GM13976 (cell line): ENCODE measurements at regions not wholly inside any gene's neighbourhood (a gene's known extent, or its start where the extent isn't known, plus 50 kb on each side); places are given as distances from the start of the nearest gene placed in this dataset.

Experiments
- DNase-seq: peaks from one replicate; pipeline ENCODE4 v3.0.0; 2012; ENCODE audit warnings: low spot score
- CTCF ChIP-seq: IDR thresholded peaks from 2 replicates; pipeline ENCODE4 v1.5.1; 2012; ENCODE audit warnings: borderline replicate concordance, mild to moderate bottlenecking; ENCODE audit not compliant: insufficient read depth; ENCODE audit errors: extremely low read depth, missing control alignments, control extremely low read depth
- in situ Hi-C: fragments of 300-500 bp; cut with MboI; formaldehyde crosslinking; loops from one replicate; pipeline ENCODE4 v1.12.0; 2022; ENCODE audit warnings: low sequenced_read_pairs, mixed read lengths, inconsistent platforms; ENCODE audit not compliant: unreplicated experiment

DNA sequence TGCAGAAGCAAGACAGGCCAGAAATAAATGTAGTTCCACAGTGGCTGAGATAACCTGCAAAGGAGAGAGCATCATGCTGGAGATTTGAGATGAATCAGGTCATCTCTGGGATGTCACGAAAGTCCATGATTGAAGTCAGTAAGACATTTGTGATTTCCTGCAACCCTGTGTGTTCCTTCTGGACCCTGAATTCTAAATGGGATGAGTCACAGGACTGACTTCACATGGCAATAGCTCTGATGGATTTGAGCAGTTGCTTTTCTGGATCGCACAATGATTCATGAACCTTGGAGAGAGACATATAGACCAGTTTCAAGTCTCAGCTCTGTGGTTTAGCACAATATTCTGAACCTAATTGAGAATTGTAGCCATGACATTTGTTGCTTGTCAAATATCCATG, 102.9 kb downstream of the TSN start:
- in situ Hi-C loops, result no loop called here
- DNase-seq, result no peak
- TF ChIP-seq CTCF, result no peak

DNA sequence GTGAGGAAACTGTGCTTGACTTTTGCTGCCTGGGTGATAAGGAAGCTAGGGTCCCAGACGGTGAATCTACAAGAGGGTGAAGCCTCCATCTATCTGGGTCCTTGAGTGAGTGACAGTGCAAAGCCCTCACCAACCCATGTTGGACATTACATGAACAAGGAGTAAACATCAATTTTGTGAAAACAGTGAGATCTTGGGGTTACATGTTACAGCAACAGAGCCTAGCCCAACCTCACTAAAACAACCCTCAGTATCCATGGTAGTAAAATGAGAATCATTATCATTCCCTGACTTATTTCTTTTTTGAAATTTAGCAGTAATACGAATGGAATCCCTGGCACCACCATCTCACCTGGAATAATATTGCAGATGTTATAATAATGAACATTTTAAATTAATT, 103.4 kb downstream of the TSN start:
- in situ Hi-C loops, result no loop called here
- DNase-seq, result no peak

DNA sequence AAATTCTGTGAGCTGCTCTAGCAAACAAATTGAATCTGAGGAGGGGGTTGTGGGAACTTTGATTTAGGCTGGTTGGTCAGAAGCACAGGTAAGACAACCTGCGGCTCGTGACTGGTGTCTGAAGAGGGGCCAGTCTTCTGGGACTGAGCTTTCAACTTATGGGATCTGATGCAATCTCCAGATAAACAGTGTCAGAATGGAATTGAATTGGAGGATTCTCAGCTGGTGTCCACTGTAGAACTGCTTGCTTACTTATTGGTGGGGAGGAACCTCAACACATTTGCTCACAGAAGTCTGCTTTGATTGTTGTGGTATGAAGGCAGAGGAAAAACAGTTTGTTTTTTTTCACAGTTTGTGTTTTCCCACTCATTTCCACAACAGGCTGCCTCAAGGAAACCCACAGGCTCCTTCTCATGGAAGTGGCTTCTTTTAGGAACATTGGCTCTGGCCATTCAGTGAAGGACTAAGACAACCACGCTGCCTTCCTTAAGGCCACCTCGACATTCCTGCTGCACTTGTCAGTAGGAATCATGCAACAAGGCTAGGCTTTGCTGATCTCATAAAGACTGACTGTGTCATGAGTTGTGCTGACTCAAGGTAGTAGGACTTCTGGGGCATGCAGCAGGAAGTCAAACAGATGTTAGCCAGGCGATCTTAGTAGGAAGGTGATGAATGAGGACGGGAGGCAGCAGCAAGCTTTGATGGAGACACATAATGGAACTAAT, 104.7 kb downstream of the TSN start:
- no peak for TF ChIP-seq CTCF
- in situ Hi-C loops, result no loop called here
- DNase-seq, result no peak

More for the DNA sequence above, 103.4 kb downstream of the TSN start:
- TF ChIP-seq CTCF, result no peak

DNA sequence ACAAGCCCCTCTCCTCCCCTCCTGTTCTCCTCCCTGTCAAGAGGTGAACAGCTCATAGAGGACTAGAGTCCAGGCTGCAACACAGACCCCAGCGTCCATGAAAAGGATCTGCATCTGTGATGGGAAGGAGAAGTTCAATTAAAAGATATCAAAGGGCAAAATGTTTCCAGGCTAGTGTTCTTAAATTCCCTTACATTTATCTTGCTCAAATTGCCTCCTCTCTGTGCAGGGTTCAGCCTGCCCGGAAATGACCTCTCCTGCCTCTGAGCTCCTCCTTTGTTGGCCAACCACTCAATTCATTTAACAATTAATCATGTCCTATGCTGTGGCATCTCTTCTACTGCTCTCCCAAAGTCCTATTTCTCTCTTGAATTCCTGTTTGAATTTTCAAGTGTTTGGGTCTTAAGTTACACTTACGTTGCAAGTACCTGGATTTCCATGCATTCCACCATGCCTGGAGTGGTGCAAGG, 105.3 kb downstream of the TSN start:
- no peak for TF ChIP-seq CTCF
- DNase-seq, result no peak
- in situ Hi-C loops, result no loop called here

GRCh38 chr2:121862286-121862685, 106.8 kb downstream of the TSN start:
- DNase-seq, result no peak
- in situ Hi-C loops, result no loop called here
- no peak for TF ChIP-seq CTCF

DNA sequence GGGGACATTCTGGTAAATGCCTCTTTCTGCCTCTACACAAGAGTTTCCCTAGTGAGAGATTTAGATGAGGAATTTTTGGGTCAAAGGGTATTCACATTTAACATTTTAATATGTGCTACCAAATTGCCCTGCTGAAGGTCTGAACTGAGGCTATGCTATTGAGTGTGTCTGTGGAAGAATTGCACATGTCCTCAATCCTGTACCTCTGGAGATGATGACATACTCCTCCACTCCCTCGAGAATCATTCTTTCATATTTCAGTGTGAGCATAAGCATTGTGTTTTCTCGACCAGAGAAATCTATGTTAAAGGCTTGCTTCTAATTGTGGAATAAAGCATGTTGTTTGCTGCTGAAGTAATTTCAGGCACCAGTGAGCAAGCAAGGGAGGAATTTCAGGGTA, 110.5 kb downstream of the TSN start:
- no peak for TF ChIP-seq CTCF
- DNase-seq, result no peak
- in situ Hi-C loops, result no loop called here
